Right atrium auricular region (tissue), 2 donors: ENCODE measurements at regions not wholly inside any gene's neighbourhood (a gene's known extent, or its start where the extent isn't known, plus 50 kb on each side); places are given as distances from the start of the nearest gene placed in this dataset.
A peak's percentile ranks its signal among the peaks of the same experiment; 100 is the strongest.

ENCODE experiments used
- DNase-seq: peaks from one replicate; pipeline ENCODE4 v3.0.0-alpha.2; 2019; ENCODE audit warnings: low spot score
- H3K27ac ChIP-seq, 2 donors: fragments of 200-600 bp; sonication (generic); 1 replicate in 1 of 2; 2 replicates in 1 of 2; pipeline ENCODE4 v1.5.1; 2016 to 2019
- H3K27me3 ChIP-seq, 2 donors: fragments of 200-600 bp; sonication (generic); one replicate each; pipeline versions ENCODE4 v1.5.1 to v1.6.0; 2017 to 2019
- H3K36me3 ChIP-seq: fragments of 200-600 bp; sonication (generic); one replicate; pipeline ENCODE4 v1.5.1; 2016
- H3K4me1 ChIP-seq, 2 donors: fragments of 200-600 bp; sonication (generic); one replicate each; pipeline versions ENCODE4 v1.5.1 to v1.6.0; 2017 to 2019
- H3K4me3 ChIP-seq, 2 donors: fragments of 200-600 bp; sonication (generic); 1 replicate in 1 of 2; 2 replicates in 1 of 2; pipeline ENCODE4 v1.5.1; 2017 to 2019; ENCODE audit warnings: mild to moderate bottlenecking in 1 of 2, moderate library complexity in 1 of 2
- H3K9me3 ChIP-seq, 2 donors: fragments of 200-600 bp; sonication (generic); one replicate each; pipeline ENCODE4 v1.5.1; 2019
- TF ChIP-seq, protein P1 (sequence below), 2 donors: fragments of 200-600 bp; sonication (generic); IDR thresholded peaks; one replicate each; pipeline ENCODE4 v1.5.1; 2019; ENCODE audit warnings: antibody characterized with exemption in 2 of 2

GRCh38 chr10:78301891-78302738 lies 268.5 kb downstream of the RPS24 start:
- H3K4me3 ChIP-seq = peak overlapping the region in 1 of 2 donors; percentile 57
- H3K36me3 ChIP-seq = no peaks in the 10 kb centered on the region
- H3K27me3 ChIP-seq = no peaks in the 10 kb centered on the region
- peak overlapping the region; percentile 77 to 79 for H3K27ac ChIP-seq
- DNase-seq = peak; percentile 57
- TF ChIP-seq, protein P1, sequence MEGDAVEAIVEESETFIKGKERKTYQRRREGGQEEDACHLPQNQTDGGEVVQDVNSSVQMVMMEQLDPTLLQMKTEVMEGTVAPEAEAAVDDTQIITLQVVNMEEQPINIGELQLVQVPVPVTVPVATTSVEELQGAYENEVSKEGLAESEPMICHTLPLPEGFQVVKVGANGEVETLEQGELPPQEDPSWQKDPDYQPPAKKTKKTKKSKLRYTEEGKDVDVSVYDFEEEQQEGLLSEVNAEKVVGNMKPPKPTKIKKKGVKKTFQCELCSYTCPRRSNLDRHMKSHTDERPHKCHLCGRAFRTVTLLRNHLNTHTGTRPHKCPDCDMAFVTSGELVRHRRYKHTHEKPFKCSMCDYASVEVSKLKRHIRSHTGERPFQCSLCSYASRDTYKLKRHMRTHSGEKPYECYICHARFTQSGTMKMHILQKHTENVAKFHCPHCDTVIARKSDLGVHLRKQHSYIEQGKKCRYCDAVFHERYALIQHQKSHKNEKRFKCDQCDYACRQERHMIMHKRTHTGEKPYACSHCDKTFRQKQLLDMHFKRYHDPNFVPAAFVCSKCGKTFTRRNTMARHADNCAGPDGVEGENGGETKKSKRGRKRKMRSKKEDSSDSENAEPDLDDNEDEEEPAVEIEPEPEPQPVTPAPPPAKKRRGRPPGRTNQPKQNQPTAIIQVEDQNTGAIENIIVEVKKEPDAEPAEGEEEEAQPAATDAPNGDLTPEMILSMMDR (IDR thresholded peaks at IDR 0.05) = peak in 1 of 2 donors; percentile 35
- no peaks in the 10 kb centered on the region for H3K9me3 ChIP-seq
- H3K4me1 ChIP-seq = peaks cover 0 to 17% of the 10 kb centered on the region in 2 donors

GRCh38 chr10:78302739-78302988 lies 269.0 kb downstream of the RPS24 start:
- TF ChIP-seq, protein P1 (IDR thresholded peaks at IDR 0.05) = no peak
- Histone ChIP-seq H3K9me3 (no peaks in the 10 kb centered on the region), H3K36me3 (no peaks in the 10 kb centered on the region), H3K27ac (peak overlapping the region; percentile 77 to 79), H3K4me3 (peak overlapping the region; percentile 32 to 57), H3K27me3 (no peaks in the 10 kb centered on the region), H3K4me1 (peaks cover 0 to 17% of the 10 kb centered on the region in 2 donors)
- no peak for DNase-seq

GRCh38 chr10:78302989-78303854 lies 269.6 kb downstream of the RPS24 start:
- H3K27me3 ChIP-seq = no peaks in the 10 kb centered on the region
- peaks cover 0 to 17% of the 10 kb centered on the region in 2 donors for H3K4me1 ChIP-seq
- TF ChIP-seq, protein P1 (IDR thresholded peaks at IDR 0.05) = peak; percentile 46 to 64
- DNase-seq = peak; percentile 92
- no peaks in the 10 kb centered on the region for H3K9me3 ChIP-seq
- peak overlapping the region; percentile 32 to 57 for H3K4me3 ChIP-seq
- no peaks in the 10 kb centered on the region for H3K36me3 ChIP-seq
- H3K27ac ChIP-seq = peak overlapping the region; percentile 77 to 79

DNA sequence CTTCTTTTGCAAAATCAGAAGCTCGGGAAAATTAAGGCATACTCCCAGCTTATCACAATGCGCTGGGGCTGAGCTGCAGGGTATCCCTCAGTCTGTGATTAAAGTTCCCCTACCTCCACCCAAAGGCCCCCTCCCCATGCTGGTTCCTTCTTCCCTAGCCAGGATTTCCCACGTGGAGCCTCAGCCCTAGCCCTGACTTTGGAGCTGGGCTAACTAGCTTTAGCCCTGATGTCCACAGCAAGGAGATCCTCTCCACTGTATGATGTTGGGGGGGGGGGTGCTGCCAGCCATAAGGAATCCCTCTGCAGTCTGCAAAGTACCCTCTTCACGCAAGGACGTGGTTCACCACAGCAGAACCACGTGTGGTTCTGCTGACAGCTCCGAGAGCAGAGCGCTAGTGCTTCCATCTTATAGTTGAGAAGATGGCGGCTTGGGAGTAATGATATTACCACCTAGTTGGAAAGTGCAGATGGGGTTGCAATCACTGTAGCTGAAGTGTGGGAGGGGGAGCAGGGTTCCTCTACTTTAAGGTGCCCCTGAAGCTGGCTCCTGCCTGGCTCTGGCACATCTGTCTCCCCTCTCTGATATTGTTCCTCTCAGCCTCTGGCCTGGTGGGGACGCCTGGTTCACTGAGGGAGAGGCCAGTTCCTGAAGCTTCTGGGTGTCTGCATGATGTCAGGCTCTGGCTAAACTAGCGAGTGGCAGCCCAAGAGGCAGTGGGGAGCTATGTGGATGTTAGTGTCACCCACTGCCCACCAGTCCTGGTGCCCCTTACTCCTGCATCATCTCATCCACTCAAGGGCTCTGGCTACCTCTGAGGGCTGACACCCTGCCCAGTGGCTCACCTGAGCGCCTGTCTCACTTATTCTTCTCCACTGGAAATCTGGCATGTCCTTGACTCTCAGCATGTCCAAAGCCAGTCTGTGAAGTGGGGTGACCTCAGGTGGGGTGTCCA lies 270.7 kb downstream of the RPS24 start:
- Histone ChIP-seq H3K36me3 (no peaks in the 10 kb centered on the region), H3K27ac (no peak overlapping the region), H3K9me3 (no peaks in the 10 kb centered on the region), H3K4me3 (no peak overlapping the region), H3K4me1 (peaks cover 0 to 17% of the 10 kb centered on the region in 2 donors), H3K27me3 (no peaks in the 10 kb centered on the region)
- TF ChIP-seq, protein P1 (IDR thresholded peaks at IDR 0.05) = no peak
- DNase-seq = peak; percentile 57

DNA sequence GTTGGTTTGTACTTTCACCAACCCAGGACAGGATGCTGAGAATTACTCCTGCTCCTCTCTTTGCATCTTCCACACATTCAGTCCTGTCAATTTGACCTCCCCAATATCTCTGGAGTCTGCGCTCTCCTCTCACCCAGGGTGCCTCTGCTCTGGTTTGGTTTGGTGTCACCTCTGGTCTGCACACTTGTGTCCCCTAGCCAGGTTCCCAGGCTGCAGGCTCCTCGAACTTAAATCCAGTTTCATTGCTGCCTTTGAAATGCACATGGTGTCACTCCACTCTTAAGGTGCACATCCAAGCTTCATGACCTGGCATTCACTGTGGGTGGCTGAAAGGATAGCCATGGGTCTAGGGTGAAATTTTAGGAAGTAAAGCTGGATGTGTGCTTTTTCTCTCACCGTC lies 271.6 kb downstream of the RPS24 start:
- Histone ChIP-seq H3K36me3 (no peaks in the 10 kb centered on the region), H3K9me3 (no peaks in the 10 kb centered on the region), H3K4me1 (peaks cover 0 to 17% of the 10 kb centered on the region in 2 donors), H3K27me3 (no peaks in the 10 kb centered on the region), H3K27ac (no peak overlapping the region), H3K4me3 (no peak overlapping the region)
- DNase-seq = peak; percentile 44
- TF ChIP-seq, protein P1 (IDR thresholded peaks at IDR 0.05) = no peak
